Smooth muscle cell (in vitro differentiated cells): ENCODE measurements at regions not wholly inside any gene's neighbourhood (a gene's known extent, or its start where the extent isn't known, plus 50 kb on each side); places are given as distances from the start of the nearest gene placed in this dataset.

Source experiments
- DNase-seq: peaks from one replicate; lab custom pipeline; 2025; ENCODE audit not compliant: unreplicated experiment; lab: John Stamatoyannopoulos, UW
- H2AFZ ChIP-seq: fragments of 200-600 bp; sonication (generic); 2 replicates; pipeline ENCODE4 v1.6.0; 2016; ENCODE audit warnings: antibody characterized with exemption, low read depth, mild to moderate bottlenecking
- H3F3A ChIP-seq: fragments of 200-600 bp; sonication (generic); 2 replicates; pipeline ENCODE4 v1.6.0; 2017; ENCODE audit warnings: antibody characterized with exemption, low read depth
- H3K27ac ChIP-seq: fragments of 200-600 bp; sonication (generic); 2 replicates; pipeline ENCODE4 v1.5.1; 2016; ENCODE audit warnings: low read depth, mild to moderate bottlenecking
- H3K27me3 ChIP-seq: fragments of 200-600 bp; sonication (generic); 2 replicates; pipeline ENCODE4 v1.6.1; 2016; ENCODE audit warnings: low read depth, mild to moderate bottlenecking
- H3K36me3 ChIP-seq: fragments of 200-600 bp; sonication (generic); 2 replicates; pipeline ENCODE4 v1.5.1; 2016; ENCODE audit warnings: low read depth
- H3K4me1 ChIP-seq: fragments of 200-600 bp; sonication (generic); 2 replicates; pipeline ENCODE4 v1.5.1; 2016; ENCODE audit warnings: low read depth
- H3K4me2 ChIP-seq: fragments of 200-600 bp; sonication (generic); 2 replicates; pipeline ENCODE4 v1.6.0; 2016; ENCODE audit warnings: mild to moderate bottlenecking
- H3K4me3 ChIP-seq: fragments of 200-600 bp; sonication (generic); 2 replicates; pipeline ENCODE4 v1.5.1; 2016; ENCODE audit warnings: mild to moderate bottlenecking
- H3K79me2 ChIP-seq: fragments of 200-600 bp; sonication (generic); 2 replicates; pipeline ENCODE4 v1.6.0; 2016; ENCODE audit warnings: low read depth, mild to moderate bottlenecking
- H3K9ac ChIP-seq: fragments of 200-600 bp; sonication (generic); 2 replicates; pipeline ENCODE4 v1.6.0; 2016; ENCODE audit warnings: low read depth
- H3K9me3 ChIP-seq: fragments of 200-600 bp; sonication (generic); replicated peaks from 2 replicates; pipeline ENCODE4 v1.5.1; 2016; ENCODE audit warnings: low read depth
- H4K20me1 ChIP-seq: fragments of 200-600 bp; sonication (generic); 2 replicates; pipeline ENCODE4 v1.6.0; 2016; ENCODE audit warnings: low read depth
- WGBS: methylation state at CpG from one replicate; pipeline ENCODE4 v1.1.7; 2016; ENCODE audit warnings: low lambda C conversion rate; 5-methylcytosine and 5-hydroxymethylcytosine counted together
- TF ChIP-seq, protein P1 (sequence below): fragments of 200-600 bp; sonication (generic); IDR thresholded peaks from 2 replicates; pipeline ENCODE4 v1.5.1; 2017; ENCODE audit warnings: borderline replicate concordance, mild to moderate bottlenecking, antibody characterized with exemption; ENCODE audit not compliant: insufficient read depth, poor library complexity, severe bottlenecking

GRCh38 chr13:21924958-21925357 is 254.1 kb downstream of the FGF9 start:
- H3F3A ChIP-seq: no peaks in the 10 kb centered on the region
- no peak for DNase-seq
- no peaks in the 10 kb centered on the region for H3K4me1 ChIP-seq
- WGBS: 91% methylated on average over 6 of the region's 6 CpGs
- no peak overlapping the region for H3K4me2 ChIP-seq
- H3K79me2 ChIP-seq: no peaks in the 10 kb centered on the region
- H4K20me1 ChIP-seq: no peaks in the 10 kb centered on the region
- no peak overlapping the region for H3K4me3 ChIP-seq
- H3K27me3 ChIP-seq: no peaks in the 10 kb centered on the region
- no peak overlapping the region for H3K27ac ChIP-seq
- TF ChIP-seq, protein P1, sequence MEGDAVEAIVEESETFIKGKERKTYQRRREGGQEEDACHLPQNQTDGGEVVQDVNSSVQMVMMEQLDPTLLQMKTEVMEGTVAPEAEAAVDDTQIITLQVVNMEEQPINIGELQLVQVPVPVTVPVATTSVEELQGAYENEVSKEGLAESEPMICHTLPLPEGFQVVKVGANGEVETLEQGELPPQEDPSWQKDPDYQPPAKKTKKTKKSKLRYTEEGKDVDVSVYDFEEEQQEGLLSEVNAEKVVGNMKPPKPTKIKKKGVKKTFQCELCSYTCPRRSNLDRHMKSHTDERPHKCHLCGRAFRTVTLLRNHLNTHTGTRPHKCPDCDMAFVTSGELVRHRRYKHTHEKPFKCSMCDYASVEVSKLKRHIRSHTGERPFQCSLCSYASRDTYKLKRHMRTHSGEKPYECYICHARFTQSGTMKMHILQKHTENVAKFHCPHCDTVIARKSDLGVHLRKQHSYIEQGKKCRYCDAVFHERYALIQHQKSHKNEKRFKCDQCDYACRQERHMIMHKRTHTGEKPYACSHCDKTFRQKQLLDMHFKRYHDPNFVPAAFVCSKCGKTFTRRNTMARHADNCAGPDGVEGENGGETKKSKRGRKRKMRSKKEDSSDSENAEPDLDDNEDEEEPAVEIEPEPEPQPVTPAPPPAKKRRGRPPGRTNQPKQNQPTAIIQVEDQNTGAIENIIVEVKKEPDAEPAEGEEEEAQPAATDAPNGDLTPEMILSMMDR: no peak
- no peaks in the 10 kb centered on the region for H3K9me3 ChIP-seq
- H3K36me3 ChIP-seq: no peaks in the 10 kb centered on the region
- H2AFZ ChIP-seq: no peak overlapping the region
- no peak overlapping the region for H3K9ac ChIP-seq

DNA sequence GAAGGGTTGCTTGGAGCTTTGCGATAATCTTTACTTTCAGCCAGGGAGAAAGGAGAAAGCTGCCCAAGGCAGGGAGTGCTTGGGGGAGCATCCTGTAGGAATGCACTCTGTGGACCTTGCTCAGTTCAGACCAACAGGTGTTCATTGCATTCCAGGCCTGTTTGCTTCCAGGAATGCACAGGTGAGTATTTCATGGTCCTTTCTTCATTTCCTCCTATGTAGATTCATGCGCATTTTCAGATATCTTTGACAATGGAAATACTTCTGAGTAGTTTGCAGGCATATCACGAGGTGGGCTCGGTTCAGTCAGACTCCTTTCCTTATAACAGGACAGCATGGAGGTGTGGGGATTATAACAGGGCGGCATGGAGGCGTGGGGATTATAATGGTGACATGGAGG is 254.8 kb downstream of the FGF9 start:
- H3K4me2 ChIP-seq: no peak overlapping the region
- H2AFZ ChIP-seq: no peak overlapping the region
- TF ChIP-seq, protein P1: no peak
- WGBS: 91% methylated on average over 6 of the region's 6 CpGs
- H3K79me2 ChIP-seq: no peaks in the 10 kb centered on the region
- H3F3A ChIP-seq: no peaks in the 10 kb centered on the region
- no peak overlapping the region for H3K27ac ChIP-seq
- no peak for DNase-seq
- no peaks in the 10 kb centered on the region for H3K36me3 ChIP-seq
- no peaks in the 10 kb centered on the region for H4K20me1 ChIP-seq
- H3K4me3 ChIP-seq: no peak overlapping the region
- H3K4me1 ChIP-seq: no peaks in the 10 kb centered on the region
- H3K9ac ChIP-seq: no peak overlapping the region
- H3K9me3 ChIP-seq: no peaks in the 10 kb centered on the region
- H3K27me3 ChIP-seq: no peaks in the 10 kb centered on the region

GRCh38 chr13:21929400-21929799 is 258.5 kb downstream of the FGF9 start:
- no peak for DNase-seq
- Histone ChIP-seq H3K4me1 (no peaks in the 10 kb centered on the region), H3K9me3 (no peaks in the 10 kb centered on the region), H3K27me3 (no peaks in the 10 kb centered on the region), H3K4me2 (no peak overlapping the region), H3K9ac (no peak overlapping the region), H4K20me1 (no peaks in the 10 kb centered on the region), H3K79me2 (no peaks in the 10 kb centered on the region), H3K36me3 (no peaks in the 10 kb centered on the region), H3K4me3 (no peak overlapping the region), H3F3A (no peaks in the 10 kb centered on the region), H2AFZ (no peak overlapping the region), H3K27ac (no peak overlapping the region)
- WGBS: 78% methylated on average over 15 of the region's 15 CpGs
- TF ChIP-seq, protein P1: no peak

- 74% methylated on average over 5 of the region's 6 CpGs for WGBS
- H2AFZ ChIP-seq: no peak overlapping the region
- TF ChIP-seq, protein P1: no peak
These were observed 259.7 kb downstream of the FGF9 start for GRCh38 chr13:21930536-21930935.

More at GRCh38 chr13:21930536-21930935, 259.7 kb downstream of the FGF9 start:
- no peak overlapping the region for H3K4me3 ChIP-seq
- H3K4me2 ChIP-seq: no peak overlapping the region
- H3K79me2 ChIP-seq: no peaks in the 10 kb centered on the region
- no peaks in the 10 kb centered on the region for H3F3A ChIP-seq
- H3K4me1 ChIP-seq: no peaks in the 10 kb centered on the region
- H3K27ac ChIP-seq: no peak overlapping the region
- no peaks in the 10 kb centered on the region for H4K20me1 ChIP-seq
- no peaks in the 10 kb centered on the region for H3K36me3 ChIP-seq
- no peak for DNase-seq
- H3K9me3 ChIP-seq: no peaks in the 10 kb centered on the region
- no peak overlapping the region for H3K9ac ChIP-seq
- no peaks in the 10 kb centered on the region for H3K27me3 ChIP-seq
